NCI-H2171 treated with DMSO at 0.1 percent for 48 hours (cell line): ENCODE measurements at regions not wholly inside any gene's neighbourhood (a gene's known extent, or its start where the extent isn't known, plus 50 kb on each side); places are given as distances from the start of the nearest gene placed in this dataset.
A peak's percentile ranks its signal among the peaks of the same experiment; 100 is the strongest.

Experiments
- DNase-seq: peaks from one replicate; lab custom pipeline; 2025; lab: John Stamatoyannopoulos, UW

DNA sequence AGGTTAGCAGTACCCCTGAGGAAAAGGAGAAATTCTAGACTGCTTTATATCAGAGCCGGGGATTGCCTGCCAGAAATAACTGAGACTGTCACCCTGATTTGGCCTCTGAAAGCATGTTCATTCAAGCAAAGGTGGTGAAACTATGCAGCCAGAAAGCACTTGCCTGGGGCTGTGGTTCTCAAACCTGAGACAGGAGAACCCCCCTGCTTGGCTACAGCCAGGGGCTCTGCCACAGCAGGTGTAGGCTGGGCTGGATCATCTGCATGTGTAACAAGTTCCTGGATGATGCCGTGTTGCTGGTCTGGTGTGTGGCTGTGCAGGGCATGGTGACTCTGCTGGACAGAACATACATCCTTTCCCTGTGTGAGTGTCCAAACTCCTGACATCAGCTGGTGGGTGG is 157.8 kb downstream of the NXNL2 start:
- DNase-seq, result no peak

DNA sequence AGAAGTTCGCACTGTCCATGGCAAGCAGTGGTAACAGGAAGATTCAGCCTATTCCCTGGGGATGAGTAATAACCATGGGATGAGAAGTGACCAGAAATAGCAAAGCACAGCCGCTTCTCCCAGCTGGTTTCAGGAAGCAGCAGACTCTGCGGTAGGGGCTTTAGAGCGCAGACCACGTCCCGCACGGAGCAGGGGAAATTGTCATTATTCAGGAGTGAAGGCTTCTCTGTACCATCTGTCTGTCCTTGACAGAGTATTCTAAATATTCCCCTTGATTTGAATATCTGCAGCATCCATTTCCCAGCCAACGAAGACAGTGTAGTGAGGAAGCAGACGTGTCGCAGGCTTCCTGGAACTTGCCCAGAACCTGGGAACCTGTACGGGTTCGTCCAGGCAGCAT is 159.6 kb downstream of the NXNL2 start:
- no peak for DNase-seq

DNA sequence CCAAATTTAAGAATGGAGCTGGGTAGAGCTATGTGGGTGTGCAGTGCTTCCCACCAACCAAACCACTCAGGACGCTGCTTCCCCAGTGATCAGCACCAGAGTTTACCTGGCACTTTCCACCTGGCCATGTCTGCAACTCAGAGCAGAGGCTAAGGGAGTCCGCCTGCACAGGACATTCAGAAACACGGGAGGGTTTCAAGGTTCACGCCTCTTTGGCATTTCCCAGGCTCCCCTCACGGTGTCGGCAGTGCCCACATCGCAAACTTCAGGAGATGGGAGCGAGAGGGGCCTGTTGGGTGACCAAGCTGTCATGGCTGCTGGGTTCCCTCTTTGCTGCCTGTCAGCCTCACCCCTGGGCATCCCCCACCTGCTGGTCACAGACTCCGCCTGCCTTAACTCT is 161.5 kb downstream of the NXNL2 start:
- DNase-seq, result no peak

DNA sequence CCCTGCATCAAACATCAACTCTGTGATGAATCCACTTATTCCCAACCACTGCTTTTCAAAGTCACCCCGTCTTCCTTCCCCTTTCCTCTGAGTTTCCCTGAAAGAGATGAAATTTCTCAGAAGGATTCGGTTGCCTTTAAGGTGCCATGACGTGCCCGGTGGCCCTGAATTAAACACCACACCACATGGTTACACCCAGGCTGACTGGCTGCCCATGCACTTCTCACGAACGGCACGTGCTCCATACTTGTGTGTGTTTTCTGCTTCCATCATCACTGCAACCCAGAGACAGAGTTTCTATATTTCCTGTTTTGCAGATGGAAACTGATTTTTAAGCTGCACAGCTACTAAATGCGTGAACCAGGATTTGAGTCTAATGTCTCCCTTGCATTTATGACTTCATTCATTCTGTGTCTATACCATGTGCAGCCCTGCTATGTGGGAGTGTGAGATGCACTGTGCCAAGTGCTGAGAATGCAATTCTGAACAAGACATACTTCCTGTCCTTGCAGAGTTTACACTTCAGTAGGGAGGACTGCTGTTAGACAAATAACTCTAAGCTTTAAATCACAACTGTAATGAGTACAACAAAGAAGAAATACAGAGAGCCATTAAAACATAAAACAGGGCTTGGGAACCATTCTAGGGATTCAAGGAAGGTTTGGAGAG is 162.9 kb downstream of the NXNL2 start:
- DNase-seq, result no peak

DNA sequence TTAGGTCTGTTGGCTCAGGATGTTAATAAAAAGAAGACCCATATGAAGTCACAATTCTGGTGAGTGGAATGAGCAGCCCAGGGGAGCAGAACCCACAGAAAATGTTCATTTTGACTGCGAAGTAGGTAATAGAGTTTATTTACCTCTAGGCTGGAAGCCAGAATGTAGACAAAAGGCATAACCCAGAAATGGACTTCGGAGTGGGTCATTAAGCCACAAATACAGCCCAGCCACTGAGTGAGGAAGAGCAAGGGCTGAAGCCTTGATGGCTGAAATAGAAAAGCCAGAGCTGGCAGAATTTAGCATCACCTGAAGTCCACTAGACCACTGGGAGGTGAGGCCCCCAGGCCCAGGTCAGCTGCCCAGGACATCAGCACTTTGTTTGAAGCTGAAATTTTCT is 168.0 kb downstream of the NXNL2 start:
- DNase-seq, result no peak

DNA sequence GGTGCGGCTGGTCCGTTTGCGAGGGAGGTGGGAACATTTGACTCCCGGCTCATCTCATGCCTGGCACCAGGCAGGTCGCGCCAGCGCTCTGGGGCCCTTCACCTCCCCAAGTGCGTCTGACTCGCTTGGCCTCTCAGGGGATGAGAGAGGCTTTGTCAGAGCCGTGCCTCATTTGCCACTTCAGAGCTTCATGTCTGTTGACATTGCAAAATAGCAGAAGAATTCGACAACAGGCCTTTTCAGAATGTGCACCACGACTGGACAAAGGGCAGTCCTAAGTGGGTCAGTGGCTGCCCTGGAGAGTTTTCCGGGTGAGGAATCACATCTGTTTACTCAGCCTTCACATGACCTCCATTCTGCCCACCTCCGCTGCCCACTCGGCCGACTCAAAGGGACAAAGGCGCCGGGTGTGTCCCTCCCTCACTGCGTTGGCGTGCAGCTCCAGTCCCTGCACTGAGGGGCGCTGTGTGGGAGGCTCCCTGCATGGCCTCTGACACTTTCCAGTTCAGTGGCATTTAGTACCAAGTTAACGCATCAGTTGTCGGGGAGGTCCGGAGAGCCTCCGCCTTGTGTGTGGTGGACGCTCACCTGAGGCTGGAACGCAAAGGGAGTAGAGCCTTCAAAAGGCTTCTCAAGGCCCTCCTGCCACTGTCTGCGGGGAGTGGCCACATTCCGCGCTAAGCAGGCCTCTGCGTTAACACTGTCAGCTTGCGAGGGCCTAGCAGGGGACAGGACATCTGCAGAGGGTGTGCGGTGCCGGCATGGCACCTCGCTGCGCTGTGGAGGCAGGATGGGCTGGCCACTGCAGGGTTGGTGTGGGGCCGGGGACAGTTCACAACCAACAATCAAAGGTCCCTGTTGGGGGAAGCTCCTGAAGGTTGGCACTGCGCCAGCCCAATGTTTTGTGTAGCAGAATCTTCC is 171.5 kb downstream of the NXNL2 start:
- DNase-seq, result no peak

DNA sequence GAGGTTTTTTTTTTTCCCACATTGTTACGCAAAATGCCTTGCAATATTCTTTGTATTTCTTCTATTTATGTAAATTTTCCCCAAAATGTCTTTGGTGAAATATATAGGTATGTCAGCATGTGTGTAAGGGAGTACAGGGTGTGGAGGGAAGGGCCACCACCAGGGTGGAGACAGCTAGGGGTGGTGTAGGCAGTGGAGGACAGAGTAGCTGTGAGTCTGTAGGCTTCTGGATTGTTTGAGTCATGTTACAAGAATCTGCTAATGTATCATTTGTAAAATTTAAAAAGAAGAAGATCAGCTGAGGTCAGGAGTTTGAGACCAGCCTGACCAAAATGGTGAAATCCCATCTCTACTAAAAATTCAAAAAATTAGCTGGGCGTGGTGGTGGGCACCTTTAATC is 175.5 kb downstream of the NXNL2 start:
- DNase-seq, result no peak

DNA sequence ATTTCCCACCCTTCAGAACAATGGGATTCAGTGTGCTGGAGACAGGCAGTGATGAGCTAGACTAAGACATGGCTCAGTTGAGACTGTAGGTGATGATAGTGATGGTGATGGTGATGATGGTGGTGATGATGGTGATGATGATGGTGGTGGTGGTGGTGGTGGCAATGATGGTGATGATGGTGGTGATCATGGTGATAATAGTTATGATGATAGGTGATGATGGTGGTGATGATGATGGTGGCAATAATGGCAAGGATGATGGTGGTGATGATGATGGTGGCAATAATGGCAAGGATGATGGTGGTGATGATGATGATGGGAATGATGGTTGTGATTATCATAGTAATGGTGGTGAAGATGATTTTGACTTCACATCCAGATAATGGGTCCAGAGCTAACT is 176.7 kb downstream of the NXNL2 start:
- no peak for DNase-seq

DNA sequence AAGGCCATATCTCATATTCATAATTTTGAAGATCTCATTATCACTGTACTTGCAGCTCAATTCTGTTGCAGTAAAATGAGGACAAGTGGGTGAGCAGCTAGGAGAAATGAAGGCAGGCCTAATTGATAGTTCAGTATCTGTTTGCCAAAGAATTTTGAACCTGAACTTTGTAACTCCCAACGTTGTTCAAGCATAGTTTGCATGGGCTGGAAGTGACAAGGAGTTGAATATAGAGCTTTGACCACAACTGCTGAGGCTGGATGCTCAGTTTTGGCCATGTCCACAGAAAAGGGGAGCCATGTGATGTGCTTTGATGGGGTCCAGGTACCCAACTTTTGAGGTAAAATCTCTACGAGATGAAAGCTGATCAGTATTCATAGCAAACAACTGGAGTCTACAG is 177.5 kb downstream of the NXNL2 start:
- DNase-seq, result no peak

DNA sequence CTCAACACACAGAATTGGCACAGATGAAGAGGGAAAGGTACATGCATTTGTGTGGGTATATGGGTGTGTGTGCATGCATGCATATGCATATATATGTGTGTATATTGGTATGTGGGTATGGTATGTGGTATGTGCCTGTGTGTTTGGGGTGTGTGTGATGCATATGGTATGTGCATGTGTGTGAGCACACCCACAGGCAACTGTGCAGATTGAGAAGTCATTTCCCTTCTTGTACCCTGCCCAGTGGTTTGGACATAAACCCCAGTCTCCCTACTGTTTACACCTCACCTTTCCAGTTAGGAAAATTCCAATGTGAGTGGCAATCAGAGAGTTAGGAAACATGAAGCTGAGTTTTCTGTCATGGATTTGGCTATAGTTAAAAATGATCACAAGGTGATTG is 178.0 kb downstream of the NXNL2 start:
- no peak for DNase-seq

DNA sequence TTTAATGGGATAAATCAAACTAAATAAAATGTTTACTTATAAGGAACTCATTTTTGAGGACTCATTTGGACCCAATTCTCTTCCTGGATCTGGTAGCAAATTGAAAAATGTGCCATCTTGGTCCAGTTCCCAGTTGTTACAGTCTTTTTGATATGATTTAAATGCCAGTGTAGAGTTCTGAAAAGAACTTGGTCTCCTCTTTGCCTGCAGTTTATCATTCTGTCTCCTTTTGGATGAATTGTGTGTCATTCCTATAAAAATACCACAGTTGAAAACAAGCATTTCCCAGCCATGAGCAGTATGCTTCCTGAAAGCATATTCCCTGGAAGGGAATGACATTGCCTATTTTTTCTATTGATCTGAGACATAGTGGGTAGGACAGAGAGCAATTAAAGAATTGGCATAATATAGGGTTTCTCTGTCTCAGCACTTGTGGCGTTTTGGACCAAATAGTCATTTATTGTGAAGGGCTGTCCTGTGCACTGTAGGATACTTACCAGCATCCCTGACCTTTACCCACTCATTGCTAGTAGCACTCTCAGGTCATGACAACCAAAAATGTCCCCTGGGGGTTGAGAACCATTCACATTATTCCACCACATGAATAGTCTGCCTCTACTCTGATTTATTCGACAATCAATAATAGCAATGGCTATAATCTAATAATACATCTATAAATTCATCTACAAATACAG is 181.8 kb downstream of the NXNL2 start:
- DNase-seq, result no peak

DNA sequence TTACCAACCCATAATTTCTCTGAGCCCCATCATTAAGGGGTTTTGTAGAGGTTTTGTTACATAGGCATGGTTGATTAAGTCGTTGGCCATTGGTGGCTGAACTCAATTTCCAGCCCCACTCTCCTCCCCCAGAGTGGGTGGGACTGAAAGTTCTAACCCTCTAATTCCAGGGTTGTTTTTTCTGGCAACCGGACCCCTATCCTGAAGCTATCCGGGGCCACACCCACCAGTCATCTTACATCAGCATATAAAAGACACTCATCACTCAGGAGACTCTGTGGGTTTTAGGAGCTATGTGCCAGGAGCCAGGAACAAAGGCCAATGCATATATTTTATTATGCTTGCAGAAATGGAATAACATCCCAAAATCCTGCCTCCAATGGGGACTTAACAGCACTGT is 186.0 kb downstream of the NXNL2 start:
- no peak for DNase-seq

DNA sequence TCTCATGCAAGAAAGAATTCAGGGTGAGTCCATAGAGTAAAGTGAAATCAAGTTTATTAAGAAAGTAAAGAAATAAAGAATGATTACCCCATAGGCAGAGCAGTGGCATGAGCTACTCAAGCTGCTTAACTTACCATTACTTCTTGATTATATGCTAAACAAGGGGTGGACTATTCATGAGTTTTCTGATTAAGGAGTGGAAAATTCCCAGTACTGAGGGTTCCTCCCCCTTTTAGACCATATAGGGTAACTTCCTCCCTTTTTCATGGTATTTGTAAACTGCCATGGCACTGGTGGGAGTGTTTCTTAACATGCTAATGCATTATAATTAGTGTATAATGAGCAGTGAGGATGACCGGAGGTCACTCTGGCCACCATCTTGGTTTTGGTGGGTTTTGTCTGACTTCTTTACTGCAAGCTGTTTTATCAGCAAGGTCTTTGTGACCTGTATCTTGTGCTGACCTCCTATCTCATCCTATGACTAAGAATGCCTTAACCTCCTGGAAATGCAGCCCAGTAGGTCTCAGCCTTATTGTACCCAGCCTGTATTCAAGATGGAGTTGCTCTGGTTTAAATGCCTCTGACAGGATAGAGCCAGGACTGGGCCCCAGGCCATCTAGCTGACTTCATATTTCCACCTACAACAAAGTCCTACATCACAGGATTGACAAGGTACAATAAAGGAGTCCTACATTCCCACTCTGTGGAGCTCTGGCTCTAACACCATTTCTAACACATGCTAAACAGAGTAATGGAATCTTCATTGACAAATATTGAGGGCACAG is 186.7 kb downstream of the NXNL2 start:
- DNase-seq, result no peak

DNA sequence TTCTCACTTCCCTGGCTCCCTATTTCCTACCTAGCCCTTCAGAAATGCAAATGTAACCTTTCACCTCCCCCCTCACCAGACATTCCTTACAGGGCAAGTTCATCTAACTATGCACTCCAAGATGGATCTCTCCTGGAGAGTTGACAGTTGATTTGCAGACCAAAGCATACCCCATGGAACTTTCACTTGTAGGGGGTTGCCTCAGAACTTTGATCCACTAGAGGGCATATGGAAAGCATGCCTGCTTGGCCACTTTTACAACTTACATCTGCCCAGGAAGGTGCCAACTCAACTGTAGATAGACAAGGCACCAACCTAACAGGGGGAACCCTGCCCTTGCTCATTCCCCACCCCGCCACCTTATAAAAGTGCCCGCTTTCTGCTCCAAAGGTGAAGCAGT is 187.8 kb downstream of the NXNL2 start:
- peak; percentile 3 for DNase-seq

DNA sequence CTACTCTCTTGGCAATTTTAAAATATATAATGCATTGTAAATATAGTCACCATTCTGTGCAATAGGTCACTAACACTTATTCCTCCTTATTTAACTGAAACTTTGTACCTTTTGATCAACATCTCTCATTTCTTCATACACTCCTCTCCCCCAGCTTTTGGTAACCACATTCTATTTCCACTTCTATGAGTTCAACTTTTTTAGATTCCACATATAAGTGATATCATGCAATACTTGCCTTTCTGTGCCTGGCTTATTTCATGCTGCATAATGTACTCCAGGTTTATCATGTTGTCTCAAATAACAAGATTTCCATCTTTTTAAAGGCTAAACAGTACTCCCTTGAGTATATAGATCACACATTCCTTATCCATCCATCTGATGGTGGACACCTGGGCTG is 188.8 kb downstream of the NXNL2 start:
- no peak for DNase-seq

DNA sequence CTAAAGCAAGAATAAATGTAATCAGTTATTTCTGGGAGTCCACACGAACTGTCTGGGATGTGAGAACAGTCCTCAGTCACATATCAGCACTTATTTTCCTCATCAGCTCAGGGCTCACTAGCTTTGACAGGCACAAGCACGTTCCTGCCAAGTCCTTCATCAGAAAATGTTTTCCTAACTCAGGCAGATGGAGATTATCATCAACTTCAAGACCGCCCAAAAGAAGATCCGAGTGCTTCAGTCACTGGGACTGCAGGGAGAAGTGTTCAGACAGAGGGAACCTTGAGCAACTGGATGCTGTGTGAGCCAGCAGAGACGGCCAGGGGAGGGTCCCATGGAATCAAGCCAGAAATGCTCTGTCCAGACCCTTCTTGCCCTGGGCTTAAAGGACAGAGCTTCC is 189.4 kb downstream of the NXNL2 start:
- no peak for DNase-seq

DNA sequence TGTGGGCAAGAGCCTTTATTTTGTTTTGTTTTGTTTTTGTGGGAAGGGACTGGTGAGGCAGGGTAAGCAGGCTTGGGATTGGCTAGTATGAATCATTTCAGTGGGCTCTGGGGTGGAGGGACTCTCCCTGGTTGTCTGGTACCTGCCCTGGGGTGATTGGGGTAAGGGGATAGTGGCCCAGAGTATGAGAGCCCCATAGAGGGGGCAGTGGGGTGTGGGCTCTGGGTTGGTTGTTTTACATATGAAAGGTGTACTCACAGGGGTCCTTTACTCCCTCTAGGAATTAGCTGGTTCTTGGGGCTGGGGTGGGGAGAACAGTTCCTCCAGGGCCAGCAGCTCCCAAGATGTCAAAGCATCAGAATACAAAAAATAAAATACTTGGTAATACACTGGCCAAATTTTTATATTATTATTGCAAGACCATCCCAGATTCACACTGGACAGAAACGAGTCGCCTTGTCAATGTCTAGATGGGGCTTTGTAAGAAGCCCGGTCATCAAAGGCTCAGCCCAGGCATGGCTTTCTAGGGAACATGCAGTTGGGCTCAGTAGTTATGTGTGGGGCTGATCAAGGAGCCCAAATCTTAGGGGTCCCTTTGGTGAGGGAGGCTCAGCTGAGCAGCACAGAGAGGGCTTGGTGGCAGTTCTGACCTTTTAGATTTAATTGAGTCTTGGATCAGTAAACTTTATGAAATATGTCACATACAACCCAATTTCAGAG is 190.5 kb downstream of the NXNL2 start:
- no peak for DNase-seq

DNA sequence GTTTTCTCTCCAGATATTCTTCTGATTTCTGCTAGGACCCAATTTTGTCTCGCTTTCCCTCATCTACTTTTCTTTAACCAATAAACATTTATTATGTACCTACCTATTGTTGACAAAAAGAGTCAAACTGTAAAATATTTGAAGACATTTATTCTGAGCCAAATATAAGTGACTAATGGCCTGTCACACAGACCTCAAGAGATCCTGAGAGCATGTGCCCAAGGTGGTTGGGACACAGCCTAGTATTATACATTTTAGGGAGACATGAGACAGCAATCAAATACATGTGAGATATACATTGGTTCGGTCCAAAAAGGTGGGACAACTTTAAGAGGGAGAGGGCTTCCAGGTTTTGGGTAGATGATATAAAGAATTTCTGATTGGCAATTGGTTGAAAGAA is 191.8 kb downstream of the NXNL2 start:
- no peak for DNase-seq

DNA sequence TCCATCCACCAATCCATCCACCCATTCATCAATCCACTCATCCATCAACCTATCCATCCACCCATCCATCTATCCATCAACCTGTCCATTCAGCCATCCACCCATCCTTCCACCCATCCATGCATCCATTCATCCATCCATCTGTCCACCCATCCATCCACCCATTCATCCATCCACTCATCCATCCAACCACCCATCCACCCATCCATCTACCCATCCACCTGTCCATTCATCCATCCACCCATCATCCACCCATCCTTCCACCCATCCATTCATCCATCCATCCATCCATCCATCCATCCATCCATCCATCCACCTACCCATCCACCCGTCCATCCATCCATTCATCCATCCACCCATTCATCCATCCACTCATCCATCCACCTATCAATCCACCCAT is 195.8 kb downstream of the NXNL2 start:
- no peak for DNase-seq

DNA sequence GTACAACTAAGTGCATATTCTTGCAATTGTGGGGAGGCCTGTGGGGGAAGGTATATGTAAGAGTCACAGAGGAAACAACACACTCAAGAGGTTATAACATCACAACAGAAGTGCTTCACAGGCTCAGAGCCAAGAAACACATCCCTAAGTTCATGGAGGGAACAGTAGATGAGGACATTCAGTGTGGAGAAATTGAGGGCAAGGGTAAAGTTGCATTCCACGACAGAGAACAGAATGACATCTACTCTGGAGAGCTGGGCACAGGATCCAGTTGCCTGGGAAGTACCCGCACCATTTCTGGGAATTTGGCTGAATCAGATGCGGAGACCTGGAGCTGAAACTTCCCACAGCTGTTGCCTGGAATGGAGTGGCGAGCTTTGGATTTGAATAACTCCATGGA is 197.2 kb downstream of the NXNL2 start:
- no peak for DNase-seq

DNA sequence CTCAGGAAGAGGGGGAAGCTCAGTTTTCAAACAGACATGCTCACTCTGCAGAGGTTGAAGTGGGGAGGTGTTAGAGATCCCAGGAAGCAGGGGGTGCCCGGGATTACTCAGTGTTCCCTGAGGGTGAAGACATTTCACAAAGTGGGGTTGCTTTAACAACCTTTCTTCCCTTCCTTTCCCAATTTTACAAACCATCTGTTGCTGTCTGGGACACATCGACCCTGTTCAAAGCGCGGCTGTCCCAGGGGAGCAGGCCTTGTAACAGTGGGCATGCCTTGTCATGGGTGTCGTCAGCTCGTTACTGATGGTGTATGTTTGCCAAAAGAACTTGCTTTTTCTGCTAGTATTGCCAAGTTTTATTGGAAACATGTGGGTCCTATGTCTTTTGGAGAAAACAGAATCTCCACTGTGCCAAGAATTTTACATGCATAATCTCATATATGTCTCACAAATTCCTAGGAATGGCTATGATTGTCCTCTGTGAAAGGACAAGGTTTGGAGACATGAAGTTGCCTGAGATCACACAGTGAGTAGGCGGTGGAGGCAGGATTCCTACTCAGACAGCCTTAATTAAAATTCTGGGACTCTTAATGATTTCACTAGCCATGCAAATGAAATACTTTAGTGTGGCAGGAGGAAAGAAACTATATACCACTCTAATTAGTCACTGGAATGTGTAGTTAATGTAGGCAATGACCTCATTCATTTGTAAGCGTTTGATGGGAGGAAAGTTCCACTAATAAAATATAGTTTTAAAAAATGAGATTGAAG is 198.9 kb downstream of the NXNL2 start:
- peak; percentile 67 for DNase-seq
